ENCODE measurements at regions not wholly inside any gene's neighbourhood (a gene's known extent, or its start where the extent isn't known, plus 50 kb on each side); places are given as distances from the start of the nearest gene placed in this dataset.

- DNase-seq, result no peak
Observed at GRCh38 chr1:82511441-82511840, 710.7 kb downstream of the ADGRL2 start.

GRCh38 chr1:82510431-82510830 is 709.7 kb downstream of the ADGRL2 start:
- DNase-seq, result no peak

- no peak for DNase-seq
Observed at GRCh38 chr1:82507011-82507410, 706.3 kb downstream of the ADGRL2 start.

GRCh38 chr1:82503822-82504221 is 703.1 kb downstream of the ADGRL2 start:
- DNase-seq, result no peak

DNA sequence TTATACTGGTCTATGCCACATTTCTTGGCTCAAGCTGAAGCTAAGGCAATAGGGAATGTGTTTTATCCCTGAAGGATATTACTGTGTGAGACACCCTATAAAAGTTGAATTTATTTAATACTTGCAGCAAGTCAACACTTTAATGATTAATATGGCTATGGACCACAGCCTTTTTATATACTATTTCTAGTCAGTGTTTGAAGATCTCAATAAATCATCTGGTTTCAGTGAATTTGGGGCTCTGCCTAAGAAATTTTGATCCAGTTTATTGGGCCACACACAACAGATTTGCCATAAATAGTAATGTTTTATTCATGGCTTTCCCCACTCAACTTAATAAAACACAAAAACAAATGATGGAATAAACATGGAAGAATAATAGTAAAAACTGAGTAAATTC is 698.3 kb downstream of the ADGRL2 start:
- DNase-seq, result no peak

- no peak for DNase-seq
Observed at GRCh38 chr1:82494117-82494516, 693.4 kb downstream of the ADGRL2 start.

GRCh38 chr1:82492159-82492558 is 691.4 kb downstream of the ADGRL2 start:
- DNase-seq, result no peak

GRCh38 chr1:82491301-82492048 is 690.7 kb downstream of the ADGRL2 start:
- DNase-seq, result no peak

DNA sequence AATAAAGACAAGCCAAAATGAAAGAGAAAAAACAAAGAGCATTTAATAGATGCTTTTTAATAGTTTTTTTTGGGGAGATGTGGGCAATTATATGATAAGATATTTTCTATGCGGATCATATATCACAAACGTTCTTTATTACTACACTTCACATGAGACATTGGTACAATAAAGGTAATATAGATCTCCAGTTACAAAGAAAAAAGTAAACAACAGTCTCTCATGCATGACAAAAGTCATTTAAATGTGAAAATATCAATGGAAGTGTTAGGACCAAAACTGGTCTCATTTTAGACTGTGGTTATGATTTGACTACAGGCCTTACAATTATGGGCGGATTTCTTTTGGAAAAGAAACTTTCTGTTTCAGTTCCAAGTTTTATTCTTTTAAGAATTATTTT is 687.0 kb downstream of the ADGRL2 start:
- no peak for DNase-seq

- DNase-seq, result no peak
Observed at GRCh38 chr1:82486969-82487368, 686.2 kb downstream of the ADGRL2 start.

- DNase-seq, result no peak
Observed at GRCh38 chr1:82486468-82486867, 685.7 kb downstream of the ADGRL2 start.

GRCh38 chr1:82485591-82486369 is 685.0 kb downstream of the ADGRL2 start:
- DNase-seq, result no peak

GRCh38 chr1:82483146-82483545 is 682.4 kb downstream of the ADGRL2 start:
- no peak for DNase-seq

DNA sequence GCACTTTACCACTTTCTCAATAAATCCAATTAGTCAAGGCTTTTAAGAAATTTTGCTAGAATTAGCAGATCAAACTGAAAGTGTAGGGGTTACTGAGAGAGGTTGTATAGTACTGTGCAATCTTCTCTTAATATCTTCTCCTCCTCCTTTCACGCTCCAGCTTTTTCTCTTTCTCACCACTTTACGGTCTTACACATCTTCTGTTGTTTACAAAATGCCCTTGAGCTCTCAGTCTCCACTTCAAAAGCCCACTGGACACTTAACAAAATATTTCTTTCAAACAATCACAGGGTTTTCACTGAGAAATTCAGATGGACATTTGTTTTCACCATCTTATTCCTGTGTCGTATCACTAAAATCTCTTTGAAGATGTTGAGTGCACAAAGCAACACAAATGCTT is 678.2 kb downstream of the ADGRL2 start:
- DNase-seq, result no peak

- DNase-seq, result no peak
Observed at GRCh38 chr1:82472489-82473131, 671.9 kb downstream of the ADGRL2 start.

DNA sequence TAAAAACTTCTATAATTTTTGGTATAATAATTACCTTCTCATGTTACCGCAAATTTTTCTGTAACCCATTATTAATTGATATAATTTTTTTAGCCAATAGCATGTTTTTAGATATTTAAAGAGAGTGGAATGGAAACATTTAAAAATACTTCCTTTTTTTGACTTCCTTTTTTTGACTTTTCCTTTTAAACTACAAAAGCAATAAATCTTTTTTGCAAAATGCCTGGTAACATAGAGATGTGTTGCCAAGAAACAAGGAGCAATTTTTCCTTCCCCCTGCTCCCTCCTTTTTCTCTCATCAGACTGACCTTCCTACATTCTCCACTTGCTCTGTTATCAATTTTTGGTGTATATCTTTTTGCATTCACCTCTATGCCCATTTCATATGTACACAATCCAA is 666.2 kb downstream of the ADGRL2 start:
- DNase-seq, result no peak

DNA sequence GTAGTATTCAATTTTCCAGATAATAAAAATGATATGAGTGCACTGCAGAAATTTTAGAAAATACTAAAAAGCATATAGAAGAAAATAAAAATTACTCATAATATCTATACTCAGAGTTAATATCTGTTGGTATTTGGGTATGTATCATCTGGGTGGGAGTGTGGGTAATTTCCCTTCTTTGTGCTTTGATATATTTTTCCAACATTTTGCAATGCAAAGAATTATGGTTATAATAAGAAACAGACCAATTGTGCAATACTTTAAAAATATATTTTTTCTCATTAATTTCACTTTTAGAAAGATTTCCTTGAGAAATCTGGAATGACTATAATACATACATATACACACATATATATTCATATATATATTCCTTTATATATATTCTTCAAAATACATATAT is 665.7 kb downstream of the ADGRL2 start:
- no peak for DNase-seq

GRCh38 chr1:82465024-82465423 is 664.3 kb downstream of the ADGRL2 start:
- DNase-seq, result no peak

- DNase-seq, result no peak
Observed at GRCh38 chr1:82464362-82465001, 663.7 kb downstream of the ADGRL2 start.

DNA sequence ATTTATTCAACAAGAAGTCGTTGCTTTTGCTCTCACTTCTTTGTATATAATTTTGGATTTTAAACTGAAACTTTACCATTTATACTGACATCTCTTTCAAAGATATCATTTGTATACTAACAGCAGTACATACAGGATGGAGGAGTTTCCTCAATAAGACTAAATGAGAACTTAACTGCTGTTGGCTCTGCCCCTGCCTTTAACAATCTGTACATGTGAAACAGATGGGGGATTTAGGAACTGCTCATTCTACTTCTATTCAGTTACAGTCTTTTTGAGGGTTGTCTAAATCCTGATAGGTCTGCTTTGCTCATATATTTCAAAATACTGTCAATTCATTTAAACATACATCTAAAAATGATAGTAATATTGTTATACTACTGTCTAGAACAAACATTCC is 663.2 kb downstream of the ADGRL2 start:
- no peak for DNase-seq

DNA sequence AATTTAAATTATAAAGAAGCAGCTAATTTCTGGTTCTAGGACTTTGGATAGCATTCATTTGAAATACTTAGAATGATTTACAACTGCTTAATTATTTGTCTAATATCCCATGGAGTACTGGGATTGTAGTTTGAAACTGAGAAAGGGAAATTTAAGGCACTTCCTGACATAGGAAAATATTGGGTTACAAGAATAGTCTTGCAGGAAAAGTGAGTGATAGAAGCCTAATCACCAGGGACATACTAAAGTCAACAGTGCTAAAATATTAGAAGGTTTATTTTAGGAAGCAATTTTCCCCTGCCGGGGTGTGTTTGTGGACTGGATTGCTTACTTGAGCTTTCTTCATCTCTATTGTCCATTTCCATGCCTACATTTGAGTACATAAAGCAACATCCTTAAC is 661.6 kb downstream of the ADGRL2 start:
- no peak for DNase-seq

- no peak for DNase-seq
Observed at GRCh38 chr1:82455342-82455741, 654.6 kb downstream of the ADGRL2 start.

DNA sequence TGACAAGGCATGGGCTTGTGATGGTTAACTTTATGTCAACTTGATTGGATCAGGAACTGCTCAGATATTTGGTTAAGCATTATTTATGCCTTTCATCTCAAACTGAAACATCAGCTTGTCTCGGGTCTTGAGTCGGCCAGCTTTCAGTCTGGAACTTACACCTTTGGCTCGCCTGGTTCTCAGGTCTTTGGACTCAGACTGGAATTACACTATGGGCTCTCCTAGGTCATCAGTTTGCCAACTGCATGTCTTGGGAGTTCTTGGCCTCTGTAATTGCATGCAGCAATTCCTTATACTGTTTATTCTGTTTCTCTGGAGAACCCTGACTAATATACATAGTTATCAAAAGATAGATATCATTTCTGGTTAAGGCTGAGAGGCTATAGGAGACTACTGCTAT is 653.7 kb downstream of the ADGRL2 start:
- no peak for DNase-seq

Measured in NCI-H1930 (cell line).